Neural progenitor cell (in vitro differentiated cells): ENCODE measurements at regions not wholly inside any gene's neighbourhood (a gene's known extent, or its start where the extent isn't known, plus 50 kb on each side); places are given as distances from the start of the nearest gene placed in this dataset.

ENCODE experiments used
- CTCF ChIP-seq: fragments of 200-600 bp; sonication (generic); IDR thresholded peaks from 2 replicates; pipeline ENCODE4 v1.5.1; 2017; ENCODE audit warnings: antibody characterized with exemption, mild to moderate bottlenecking
- EZH2 ChIP-seq: fragments of 200-600 bp; sonication (generic); IDR thresholded peaks from 2 replicates; pipeline ENCODE4 v1.6.1; 2017; ENCODE audit warnings: antibody characterized with exemption, mild to moderate bottlenecking, moderate library complexity

DNA sequence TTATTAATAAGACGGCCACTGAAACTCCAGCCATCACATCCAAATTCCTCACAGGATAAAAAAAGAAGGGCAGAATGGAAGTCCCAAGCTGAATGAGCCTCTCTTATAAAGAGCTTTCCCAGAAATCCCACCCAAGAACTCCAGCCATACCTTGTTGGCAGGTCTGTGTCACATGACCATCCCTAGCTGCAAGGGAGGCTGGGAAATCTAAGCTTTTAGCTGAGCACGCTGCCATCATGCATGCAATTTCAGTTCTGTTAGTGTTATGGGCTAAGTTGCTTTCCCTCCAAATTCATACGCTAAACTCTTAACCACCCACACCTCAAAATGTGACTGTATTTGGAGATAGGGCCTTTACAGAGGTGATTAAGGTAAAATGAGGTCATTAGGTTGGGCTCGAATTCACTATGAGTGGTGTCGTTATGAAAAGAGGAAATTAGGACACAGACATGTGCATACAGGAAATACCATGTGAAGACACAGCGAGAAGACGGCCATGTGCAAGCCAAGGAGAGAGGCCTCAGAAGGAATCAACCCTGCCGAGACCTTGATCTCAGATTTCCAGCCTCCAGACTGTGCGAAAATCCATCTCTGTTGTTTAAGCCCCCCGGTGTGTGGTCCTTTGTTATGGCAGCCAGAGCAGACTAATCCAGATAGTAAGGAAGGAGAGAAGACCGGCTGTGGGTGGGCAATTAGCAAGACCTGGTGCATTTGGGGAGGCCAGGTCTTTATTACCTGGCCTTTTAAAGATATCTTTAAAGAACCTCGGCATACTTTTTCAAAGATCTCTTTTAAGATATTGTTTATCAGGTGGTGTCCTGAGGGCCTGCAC lies 317.6 kb downstream of the BCOR start:
- TF ChIP-seq CTCF (no peak), EZH2 (no peak)
